GM18868 (cell line): ENCODE measurements at regions not wholly inside any gene's neighbourhood (a gene's known extent, or its start where the extent isn't known, plus 50 kb on each side); places are given as distances from the start of the nearest gene placed in this dataset.

Source experiments
- ATAC-seq: cut with Tn5 transposase; IDR thresholded peaks from one replicate; pipeline ENCODE4 v1.9.1; 2021; ENCODE audit warnings: mild to moderate bottlenecking, moderate library complexity; ENCODE audit not compliant: unreplicated experiment

DNA sequence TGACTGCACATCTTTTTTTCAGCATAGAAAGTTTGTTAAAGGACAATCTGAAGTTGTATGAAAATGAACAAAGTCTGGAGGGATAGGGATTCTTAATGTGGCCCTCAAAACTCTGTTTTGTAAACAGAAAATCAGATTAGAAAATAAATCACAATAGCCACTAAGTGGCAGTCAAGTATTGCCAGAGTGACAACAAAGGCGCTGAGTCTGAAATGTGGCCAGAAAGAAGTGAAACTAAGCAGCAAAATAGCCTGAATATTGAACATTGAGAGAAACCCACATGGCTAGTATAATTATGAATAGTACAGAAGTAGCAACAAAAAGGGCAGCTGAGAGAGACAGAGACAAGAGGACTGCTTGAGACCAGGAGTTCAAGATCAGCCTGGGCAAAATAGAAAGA, 81.1 kb upstream of the CT45A1 start:
- peak; percentile 95 for ATAC-seq

DNA sequence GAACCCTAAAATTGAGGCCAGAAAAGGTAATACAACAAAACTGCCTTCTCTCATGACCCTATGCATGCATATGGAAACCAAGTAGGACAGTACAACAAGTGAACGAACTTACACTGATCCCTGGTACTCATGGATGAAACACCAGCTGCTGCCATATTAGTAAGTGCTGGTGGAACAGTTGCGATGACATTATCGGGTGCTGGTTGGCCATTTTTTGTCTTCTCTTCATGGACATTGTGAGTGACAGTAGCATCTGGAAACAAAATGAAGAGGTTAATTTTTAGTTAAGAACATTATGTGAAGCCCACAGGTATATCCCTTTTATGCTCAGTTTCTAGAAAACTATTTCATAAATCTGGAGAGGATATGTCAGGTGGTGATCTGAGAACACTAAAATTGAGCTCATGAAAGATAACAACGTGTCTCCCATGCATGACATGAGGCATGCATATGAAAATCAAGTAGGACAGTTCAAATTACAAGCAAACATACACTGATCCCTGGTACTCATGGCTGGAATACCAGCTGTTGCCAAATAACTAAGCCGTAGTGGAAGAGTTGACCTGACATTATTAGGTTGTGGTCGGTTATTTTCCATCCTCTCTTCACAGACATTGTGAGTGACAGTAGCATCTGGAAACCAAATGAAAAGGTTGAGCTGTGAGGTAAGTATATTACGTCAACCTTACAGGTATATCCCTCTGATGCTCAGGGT, 74.2 kb upstream of the CT45A1 start:
- no peak for ATAC-seq

DNA sequence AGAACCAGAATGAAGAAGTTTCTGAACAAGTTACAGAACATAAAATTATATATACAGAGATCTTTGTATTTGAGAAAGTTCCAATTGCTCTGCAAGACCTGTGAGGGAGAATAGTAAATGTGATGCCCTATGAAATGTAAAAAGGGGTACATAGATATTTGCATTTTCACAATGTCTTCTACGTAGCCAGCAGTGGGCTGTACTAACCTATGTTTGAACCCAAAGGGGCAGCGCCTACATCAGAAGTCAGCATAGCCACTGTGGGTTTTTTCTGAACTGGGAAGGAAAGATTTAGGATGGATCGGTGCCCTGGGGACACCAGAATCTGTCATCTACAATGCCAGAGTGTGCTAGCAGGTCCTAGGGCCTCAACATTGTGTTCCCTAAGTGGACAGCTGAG, 69.5 kb upstream of the CT45A1 start:
- ATAC-seq = no peak

DNA sequence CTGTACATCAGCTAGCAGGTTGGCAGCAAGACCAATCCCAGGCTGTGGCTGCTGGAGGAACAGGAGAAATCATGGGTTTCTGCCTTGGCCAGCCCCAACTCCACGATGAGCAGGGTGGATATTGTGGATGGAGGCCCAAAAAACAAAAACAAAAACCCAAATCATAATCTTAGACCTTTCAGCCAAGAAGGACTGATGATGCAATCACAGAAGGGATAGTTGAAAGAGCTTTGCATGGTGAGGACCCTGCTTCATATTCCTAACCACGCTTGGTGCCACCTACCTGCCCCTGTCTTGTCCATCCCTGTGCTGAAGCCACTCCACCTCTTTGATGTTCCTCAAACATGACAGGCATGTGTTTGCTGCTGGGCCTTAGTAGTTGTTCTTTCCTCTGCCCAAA, 68.8 kb upstream of the CT45A1 start:
- ATAC-seq = no peak

DNA sequence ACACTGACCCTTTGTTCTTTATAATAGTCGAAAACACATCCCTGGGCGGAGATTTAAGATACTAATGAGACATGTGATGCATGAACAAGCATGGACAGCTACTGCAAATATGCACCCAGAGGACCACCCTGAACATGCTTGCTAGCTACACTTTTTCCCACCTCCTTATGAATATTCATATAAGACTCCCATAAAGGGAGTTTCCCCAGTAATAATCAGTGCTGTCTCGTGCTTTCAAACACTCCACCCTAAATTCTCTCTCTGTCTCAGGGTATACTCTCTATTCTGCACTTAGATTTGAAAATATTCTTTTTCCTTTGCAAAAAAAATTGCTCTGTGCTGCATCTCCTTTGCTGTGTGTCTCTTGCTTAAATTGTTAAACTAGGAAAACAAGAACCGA, 64.4 kb upstream of the CT45A1 start:
- no peak for ATAC-seq

DNA sequence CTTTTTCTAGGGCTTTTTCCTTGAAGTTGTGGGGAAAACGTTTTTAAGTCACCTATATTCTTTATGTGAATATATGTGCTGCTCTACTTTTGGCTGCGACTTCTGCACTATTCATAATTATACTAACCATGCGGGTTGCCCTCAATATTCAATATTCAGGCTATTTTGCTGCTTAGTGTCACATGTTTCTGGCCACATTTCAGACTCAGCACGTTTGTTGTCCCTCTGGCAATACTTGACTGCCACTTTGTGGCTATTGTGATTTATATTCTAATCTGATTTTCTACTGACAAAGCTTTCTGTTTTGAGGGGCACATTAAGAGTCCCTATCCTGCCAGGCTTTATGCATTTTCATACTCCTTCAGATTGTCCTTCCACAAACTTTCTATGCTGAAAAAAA, 63.9 kb upstream of the CT45A1 start:
- ATAC-seq = no peak

DNA sequence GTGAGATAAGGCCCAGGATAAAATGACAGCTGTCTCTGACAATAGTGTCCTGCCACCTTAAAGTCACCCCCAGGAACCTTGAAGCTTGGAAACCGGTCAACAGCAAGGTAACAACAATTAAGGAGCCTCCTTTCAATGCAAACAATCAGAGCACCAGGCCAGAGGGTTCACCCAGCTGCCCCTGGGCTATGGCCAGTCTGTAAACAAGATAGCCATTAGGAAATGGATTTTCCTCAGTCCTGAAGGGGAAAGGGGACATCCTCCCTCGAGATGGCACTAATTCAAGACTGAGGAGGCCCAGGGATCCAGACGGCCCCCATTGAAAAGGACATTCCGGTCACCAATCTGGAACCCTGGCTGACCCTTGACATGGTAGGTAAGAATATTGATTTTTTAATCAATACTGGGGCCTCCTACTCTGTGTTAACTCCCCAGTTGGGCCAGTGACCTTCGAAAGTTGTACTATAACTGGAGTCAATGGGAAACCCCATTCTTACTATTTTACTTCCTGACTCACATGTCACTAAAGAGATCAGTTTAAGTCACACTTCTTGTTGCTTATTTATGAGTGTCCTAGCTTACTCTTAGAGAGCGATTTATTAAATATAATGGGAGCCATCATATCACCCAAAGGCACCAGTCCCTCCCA, 61.7 kb upstream of the CT45A1 start:
- ATAC-seq = peak; percentile 52

DNA sequence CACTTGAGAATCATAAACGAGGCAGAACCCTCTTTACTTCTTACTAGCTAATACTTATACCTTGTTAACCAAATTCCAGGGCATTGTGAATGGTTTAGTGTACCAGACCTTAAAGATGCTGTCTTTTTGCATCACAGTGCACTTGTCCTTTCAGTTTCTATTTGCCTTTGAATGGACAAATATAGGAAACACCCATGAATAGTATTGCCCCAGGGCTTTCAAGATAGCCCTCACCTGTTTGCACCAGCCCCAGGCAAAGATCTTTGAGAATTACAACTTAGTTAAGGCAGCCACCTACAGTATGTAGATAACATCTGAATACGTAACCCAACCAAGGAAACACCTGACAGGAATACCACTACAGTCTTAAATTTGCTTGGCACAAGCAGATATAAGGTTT, 60.8 kb upstream of the CT45A1 start:
- ATAC-seq = peak; percentile 40

DNA sequence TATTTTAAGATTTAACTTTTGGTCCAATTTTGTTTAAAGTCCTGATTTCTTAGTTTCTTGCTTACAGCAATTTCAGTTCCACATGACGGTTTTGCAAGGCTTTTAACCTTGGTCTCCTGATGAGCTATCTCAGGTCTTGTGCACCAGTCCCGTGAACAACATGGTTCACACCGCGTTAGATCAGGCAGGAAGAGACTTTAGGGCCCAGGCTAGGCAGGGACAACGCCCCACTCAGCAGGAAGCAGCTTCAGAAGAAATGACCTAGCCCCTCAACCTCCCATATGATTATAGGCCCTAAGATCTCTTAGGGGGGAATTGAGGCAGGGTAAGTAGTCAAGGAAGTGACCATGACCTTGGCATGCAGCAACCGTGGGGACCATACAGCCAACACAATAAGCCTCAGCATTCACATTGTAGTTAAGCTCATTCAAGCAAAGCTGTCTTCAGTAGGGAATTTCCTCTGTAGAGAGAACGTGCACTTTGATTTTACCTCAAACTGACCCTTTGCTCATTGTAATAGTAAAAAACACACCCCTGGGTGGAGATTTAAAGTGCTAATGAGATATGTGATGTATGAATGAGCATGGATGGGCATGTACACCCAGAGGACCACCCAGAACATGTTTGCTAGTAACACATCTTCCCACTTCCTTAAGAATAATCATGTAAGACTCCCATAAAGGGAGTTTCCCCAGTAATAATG, 55.3 kb upstream of the CT45A1 start:
- ATAC-seq = peak; percentile 87
